ENCODE measurements at regions not wholly inside any gene's neighbourhood (a gene's known extent, or its start where the extent isn't known, plus 50 kb on each side); places are given as distances from the start of the nearest gene placed in this dataset.

GRCh38 chr17:71615820-71616219 lies 505.0 kb upstream of the SOX9 start:
- TF ChIP-seq POLR2AphosphoS5 (IDR thresholded peaks at IDR 0.05) (no peak), POLR2A (IDR thresholded peaks at IDR 0.05) (no peak)
